ENCODE measurements at regions not wholly inside any gene's neighbourhood (a gene's known extent, or its start where the extent isn't known, plus 50 kb on each side); places are given as distances from the start of the nearest gene placed in this dataset.

- no peak overlapping the region for H3K4me3 ChIP-seq (ENCODE audit: low read depth, low read length)
- no peak for TF ChIP-seq CTCF (conservative IDR thresholded peaks at IDR 0.05; ENCODE audit: low read depth, low read length)
- no peak for DNase-seq (ENCODE audit: low read depth)
Measured at GRCh38 chr13:26838821-26839220, 78.2 kb upstream of the GPR12 start.

DNA sequence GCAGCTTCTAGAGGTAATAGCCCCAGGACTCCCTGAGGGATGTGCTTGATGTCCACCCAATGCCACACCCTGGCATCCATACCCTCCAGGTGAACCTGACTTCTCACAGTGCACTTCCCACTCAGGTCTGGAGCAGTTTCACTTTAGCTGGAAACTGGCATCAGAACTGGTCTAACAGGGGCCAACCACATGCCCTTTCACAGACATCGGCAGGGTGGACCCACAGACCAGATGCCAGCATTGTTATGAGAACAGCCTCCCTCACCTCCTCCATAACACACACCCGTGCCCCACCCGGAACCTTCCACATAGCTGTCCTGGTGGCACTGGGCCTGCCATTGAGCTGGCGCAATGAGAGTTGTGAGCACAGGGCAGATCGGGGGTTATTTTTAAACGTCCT, 77.4 kb upstream of the GPR12 start:
- no peak for TF ChIP-seq CTCF (conservative IDR thresholded peaks at IDR 0.05; ENCODE audit: low read depth, low read length)
- DNase-seq (ENCODE audit: low read depth) = no peak
- H3K4me3 ChIP-seq (ENCODE audit: low read depth, low read length) = no peak overlapping the region

- H3K4me3 ChIP-seq (ENCODE audit: low read depth, low read length) = no peak overlapping the region
- no peak for TF ChIP-seq CTCF (conservative IDR thresholded peaks at IDR 0.05; ENCODE audit: low read depth, low read length)
- DNase-seq (ENCODE audit: low read depth) = no peak
Measured at GRCh38 chr13:26837102-26837501, 76.5 kb upstream of the GPR12 start.

- DNase-seq (ENCODE audit: low read depth) = no peak
- no peak for TF ChIP-seq CTCF (conservative IDR thresholded peaks at IDR 0.05; ENCODE audit: low read depth, low read length)
- no peak overlapping the region for H3K4me3 ChIP-seq (ENCODE audit: low read depth, low read length)
Measured at GRCh38 chr13:26836626-26837025, 76.0 kb upstream of the GPR12 start.

GRCh38 chr13:26834646-26835045, 74.1 kb upstream of the GPR12 start:
- H3K4me3 ChIP-seq (ENCODE audit: low read depth, low read length) = no peak overlapping the region
- DNase-seq (ENCODE audit: low read depth) = no peak
- TF ChIP-seq CTCF (conservative IDR thresholded peaks at IDR 0.05; ENCODE audit: low read depth, low read length) = no peak

GRCh38 chr13:26831336-26831908, 70.8 kb upstream of the GPR12 start:
- TF ChIP-seq CTCF (conservative IDR thresholded peaks at IDR 0.05; ENCODE audit: low read depth, low read length) = no peak
- H3K4me3 ChIP-seq (ENCODE audit: low read depth, low read length) = no peak overlapping the region
- no peak for DNase-seq (ENCODE audit: low read depth)

DNA sequence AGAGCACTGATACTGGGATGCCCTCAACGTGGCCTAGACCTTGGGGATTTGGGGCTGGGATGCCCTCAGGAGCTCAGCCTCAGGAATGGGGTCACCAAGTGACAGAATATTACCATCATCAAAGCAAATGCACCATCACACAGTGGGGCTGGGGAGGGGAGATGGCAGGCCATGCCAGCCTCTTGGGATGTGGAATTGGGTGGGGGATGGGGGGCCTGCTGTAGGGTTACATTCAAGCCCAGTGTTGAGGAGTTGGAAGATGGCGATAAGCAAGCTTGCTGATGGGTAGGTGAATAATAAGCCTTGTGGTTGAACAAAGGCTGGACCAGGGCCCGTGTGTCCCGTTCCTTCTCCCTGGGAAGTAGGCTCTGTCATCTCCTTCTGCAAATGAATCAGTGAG, 69.1 kb upstream of the GPR12 start:
- H3K4me3 ChIP-seq (ENCODE audit: low read depth, low read length) = no peak overlapping the region
- no peak for DNase-seq (ENCODE audit: low read depth)
- no peak for TF ChIP-seq CTCF (conservative IDR thresholded peaks at IDR 0.05; ENCODE audit: low read depth, low read length)

All from epithelial cell of proximal tubule (primary cell).